ELR (cell line): ENCODE measurements at regions not wholly inside any gene's neighbourhood (a gene's known extent, or its start where the extent isn't known, plus 50 kb on each side); places are given as distances from the start of the nearest gene placed in this dataset.
A peak's percentile ranks its signal among the peaks of the same experiment; 100 is the strongest.
"Not testable (repeated sequence)": the region's sequence is repeated elsewhere in the genome, so short reads cannot be mapped to it uniquely, and the experiment has no call there.

ENCODE experiments used
- DNase-seq: peaks from one replicate; pipeline ENCODE4 v3.0.0-alpha.2; 2015; ENCODE audit warnings: low read depth

DNA sequence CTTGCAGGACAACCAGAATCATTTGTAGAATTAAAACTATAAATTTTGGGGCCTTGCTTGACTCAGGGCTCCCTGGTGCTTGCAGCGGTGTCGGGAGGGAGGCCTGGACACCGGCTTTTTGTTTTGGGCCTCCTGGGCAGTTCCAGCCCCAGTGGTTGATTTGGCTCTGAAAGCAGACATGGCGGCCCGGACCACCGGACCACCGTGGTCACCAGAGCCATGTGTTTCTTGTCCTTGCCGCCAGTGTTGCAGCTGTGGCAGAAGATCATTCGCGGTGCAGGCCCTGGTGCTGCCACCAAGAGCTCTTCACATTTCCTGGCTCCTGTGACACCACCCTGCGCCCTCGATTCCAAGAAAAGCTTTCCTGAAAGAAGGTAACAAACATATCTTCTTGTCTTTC lies 484.8 kb downstream of the BRINP3 start:
- DNase-seq: no peak

DNA sequence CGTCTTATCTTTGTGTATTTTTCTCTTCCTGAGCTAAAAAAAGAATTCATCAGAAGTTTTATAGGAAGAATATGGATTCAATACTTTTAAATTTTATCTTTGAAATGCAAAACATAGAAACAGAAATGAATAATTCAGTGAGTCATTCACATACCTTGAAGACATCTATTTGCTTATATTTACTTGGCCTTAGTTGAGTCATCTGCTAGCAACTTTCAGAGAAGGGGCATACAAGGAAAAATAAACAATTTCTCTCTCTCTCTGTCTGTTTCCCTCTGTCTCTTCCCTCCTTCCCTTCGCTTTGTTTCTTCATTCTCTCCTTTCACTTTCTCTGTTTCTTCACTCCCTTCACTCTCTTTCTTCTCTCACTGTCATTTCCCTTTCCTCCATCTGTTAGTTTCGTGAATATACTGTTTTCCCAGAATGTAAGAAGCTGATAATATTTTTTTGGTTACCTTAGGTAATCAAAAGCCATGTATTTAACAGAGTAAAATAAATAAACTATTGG lies 477.2 kb downstream of the BRINP3 start:
- peak; percentile 85 for DNase-seq

DNA sequence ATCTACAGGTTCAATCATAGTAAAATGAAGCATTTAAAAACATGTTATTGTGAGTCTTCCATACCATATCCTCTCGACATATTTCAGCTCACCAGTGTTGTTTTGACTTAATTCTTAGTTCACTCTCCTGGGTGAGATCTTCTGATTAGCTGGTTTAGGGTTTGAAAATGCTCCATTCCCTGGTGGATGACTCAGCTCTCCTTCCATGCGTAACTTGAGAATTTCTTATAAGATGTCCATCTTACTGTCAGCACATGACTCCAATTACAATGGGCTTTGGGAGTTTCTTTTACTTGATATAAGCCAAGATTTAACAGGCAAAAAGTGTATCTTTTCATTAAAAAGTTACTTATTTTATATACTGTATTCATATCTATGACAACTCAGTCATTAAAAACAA lies 476.5 kb downstream of the BRINP3 start:
- DNase-seq: peak; percentile 49

DNA sequence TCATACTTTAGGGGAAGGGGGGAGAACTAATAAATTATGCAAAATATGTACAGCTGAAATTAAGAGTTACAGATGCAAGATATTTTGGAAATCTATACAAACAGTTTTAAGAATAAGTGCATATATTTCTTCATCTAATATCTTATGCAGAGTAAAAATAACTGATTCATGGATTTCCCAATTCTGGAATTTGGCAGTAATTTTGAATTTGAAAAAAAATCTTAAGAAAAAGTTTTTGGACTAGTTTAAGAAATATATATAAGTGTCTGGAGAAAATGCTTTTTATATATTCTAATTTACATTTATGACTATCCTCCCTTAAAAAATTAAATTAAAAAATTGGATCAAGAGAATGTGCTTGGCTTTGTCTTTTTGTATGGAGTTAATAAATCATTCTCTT lies 474.3 kb downstream of the BRINP3 start:
- no peak for DNase-seq

DNA sequence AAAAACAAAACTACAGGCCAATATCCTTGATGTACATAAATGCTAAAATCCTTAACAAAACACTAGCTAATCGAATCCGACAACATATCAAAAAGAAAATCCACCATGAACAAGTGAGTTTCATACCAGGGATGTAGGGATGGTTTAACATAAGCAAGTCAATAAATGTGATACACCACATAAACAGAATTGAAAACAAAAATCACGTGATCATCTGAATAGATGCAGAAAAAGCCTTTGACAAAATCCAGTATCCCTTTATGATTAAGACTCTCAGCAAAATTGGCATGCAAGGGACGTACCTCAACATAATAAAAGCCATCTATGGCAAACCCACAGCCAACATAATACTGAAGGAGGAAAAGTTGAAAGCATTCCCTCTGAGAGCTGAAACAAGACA lies 466.1 kb downstream of the BRINP3 start:
- DNase-seq: no peak

DNA sequence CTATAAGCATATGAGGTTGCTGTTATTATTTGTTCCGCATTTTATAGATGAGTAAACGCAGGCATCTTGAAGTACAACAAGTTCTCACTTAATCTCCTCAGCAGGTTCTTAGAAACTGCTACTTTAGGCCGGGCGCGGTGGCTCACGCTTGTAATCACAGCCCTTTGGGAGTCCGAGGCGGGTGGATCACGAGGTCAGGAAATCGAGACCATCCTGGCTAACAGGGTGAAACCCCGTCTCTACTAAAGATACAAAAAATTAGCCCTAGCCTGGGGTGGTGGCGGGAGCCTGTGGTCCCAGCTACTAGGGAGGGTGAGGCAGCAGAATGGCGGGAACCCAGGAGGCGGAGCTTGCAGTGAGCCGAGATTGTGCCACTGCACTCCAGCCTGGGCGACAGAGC lies 458.5 kb downstream of the BRINP3 start:
- not testable (repeated sequence) for DNase-seq

DNA sequence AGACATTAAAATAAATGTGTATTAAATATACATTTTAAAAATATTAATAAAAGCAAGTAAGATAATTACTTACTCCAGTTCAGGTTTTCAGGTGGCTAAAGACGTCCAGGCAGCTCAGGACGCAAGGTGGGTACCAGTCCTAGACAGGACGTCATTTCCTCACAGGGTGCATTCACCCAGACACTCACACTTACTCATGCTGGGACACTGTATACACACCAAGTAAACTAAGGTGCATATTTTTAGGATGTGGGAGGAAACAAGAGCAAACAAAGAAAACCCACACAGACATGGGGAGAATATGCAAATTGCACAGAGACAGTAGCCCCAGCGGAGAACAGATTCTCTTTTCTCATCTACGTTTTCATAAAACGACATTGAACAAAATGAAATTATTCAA lies 457.9 kb downstream of the BRINP3 start:
- DNase-seq: peak; percentile 13

DNA sequence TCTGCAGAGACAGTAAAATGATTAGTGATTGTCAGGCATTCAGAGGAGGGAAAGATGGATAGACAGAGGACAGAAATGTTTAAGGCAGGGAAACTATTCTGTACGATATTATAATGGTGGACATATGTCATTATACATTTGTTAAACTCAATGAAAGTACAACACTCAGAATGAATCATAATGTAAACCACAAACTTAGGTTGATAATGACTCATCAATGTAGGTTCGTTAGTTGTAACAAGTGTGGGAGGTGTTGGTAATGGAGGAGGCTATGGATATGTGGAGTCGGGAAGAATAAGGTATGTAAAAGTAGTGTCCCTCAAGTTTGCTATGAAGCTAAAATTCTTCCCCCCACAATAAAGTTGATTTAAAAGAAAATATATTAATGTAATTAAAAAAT lies 455.0 kb downstream of the BRINP3 start:
- DNase-seq: peak; percentile 84

DNA sequence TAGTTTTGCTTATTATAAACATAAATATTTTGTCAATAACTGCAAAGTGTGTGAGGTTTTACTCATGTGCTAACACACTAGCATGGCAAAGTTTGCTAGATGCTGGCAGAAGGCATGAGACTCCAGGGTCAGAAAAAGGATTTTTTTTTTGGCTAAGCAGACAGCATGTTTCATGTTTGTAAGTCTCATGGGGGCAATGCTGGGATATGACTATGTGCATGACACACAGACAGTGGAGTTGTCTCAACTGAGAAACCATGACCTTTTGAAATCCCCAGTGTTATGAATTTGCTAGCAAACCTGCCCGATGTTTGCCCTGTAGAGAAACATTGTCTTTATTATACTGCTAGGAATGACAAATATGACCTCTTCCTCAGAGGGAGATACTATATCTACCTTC lies 448.2 kb downstream of the BRINP3 start:
- peak; percentile 8 for DNase-seq

DNA sequence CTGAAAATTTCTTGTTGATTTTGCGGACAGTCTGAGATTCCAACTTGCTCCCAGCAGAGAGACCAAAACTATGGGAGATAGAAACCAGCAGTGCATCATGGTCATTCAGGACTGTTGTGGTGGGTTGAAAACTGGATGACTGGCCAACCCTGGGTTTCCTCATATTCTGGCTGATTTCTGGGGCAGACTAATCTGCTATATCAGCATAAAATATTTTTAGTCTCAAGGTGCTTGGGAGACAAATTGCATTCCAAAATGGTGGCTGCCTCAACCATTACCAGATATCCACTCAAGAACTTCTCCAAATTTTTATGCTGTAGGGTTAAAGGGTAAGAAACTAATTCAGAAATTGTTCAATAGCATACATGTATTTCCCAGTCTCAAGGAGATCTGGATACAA lies 434.0 kb downstream of the BRINP3 start:
- no peak for DNase-seq

DNA sequence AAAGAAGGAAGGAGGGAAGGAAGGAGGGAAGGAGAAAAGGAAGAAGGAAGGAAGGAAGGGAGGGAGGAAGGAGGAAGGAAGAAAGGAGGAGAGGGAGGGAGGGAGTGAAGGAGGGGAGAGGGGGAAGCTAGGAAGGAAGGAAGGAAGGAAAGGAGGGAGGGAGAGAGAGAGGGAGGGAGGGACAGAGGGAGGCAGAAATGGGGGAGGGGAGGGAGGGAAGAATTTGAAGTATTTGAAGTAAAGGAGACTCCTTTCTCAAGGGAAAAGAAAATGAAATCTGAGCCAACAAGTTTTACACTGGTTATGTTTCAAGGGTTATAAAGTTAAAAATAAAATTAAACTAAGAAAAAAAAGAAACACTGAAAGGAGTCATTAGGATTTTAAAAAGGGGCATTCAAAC lies 431.4 kb downstream of the BRINP3 start:
- no peak for DNase-seq
